A549 (cell line): ENCODE measurements at regions not wholly inside any gene's neighbourhood (a gene's known extent, or its start where the extent isn't known, plus 50 kb on each side); places are given as distances from the start of the nearest gene placed in this dataset.
"Not testable (repeated sequence)": the region's sequence is repeated elsewhere in the genome, so short reads cannot be mapped to it uniquely, and the experiment has no call there.

Source experiments
- CEBPB ChIP-seq, 2 experiments: fragments of >200 bp in 1 of 2; sonication (Bioruptor Twin) in 1 of 2; formaldehyde crosslinking in 1 of 2; IDR thresholded peaks; 2 replicates each; pipeline ENCODE4 v1.6.1; 2012 to 2016
- CTCF ChIP-seq: fragments of >200 bp; sonication (Bioruptor Twin); formaldehyde crosslinking; IDR thresholded peaks from 3 replicates; pipeline ENCODE4 v1.5.1; 2016
- EP300 ChIP-seq, 2 experiments: fragments of >200 bp; sonication (Bioruptor Twin); formaldehyde crosslinking; IDR thresholded peaks; 2 replicates in 1 of 2; 3 replicates in 1 of 2; pipeline ENCODE4 v1.6.1; 2016 to 2017
- ESRRA ChIP-seq: fragments of 150-350 bp; IDR thresholded peaks from 2 replicates; pipeline ENCODE4 v1.6.1; 2014; ENCODE audit warnings: mild to moderate bottlenecking, low read length, borderline replicate concordance
- JUN ChIP-seq, 2 experiments: fragments of >200 bp; sonication (Bioruptor Twin); formaldehyde crosslinking; IDR thresholded peaks; 2 replicates in 1 of 2; 3 replicates in 1 of 2; pipeline ENCODE4 v1.6.1; 2016 to 2017
- KDM1A ChIP-seq: fragments of 200-600 bp; sonication (generic); IDR thresholded peaks from 2 replicates; pipeline ENCODE4 v1.6.1; 2016; ENCODE audit warnings: low read depth, mild to moderate bottlenecking
- MYC ChIP-seq: IDR thresholded peaks from 2 replicates; pipeline ENCODE4 v1.6.1; 2012; ENCODE audit warnings: mild to moderate bottlenecking, inconsistent platforms, low read length, improper control_type of control experiment, borderline replicate concordance
- NR3C1 ChIP-seq: fragments of >200 bp; sonication (Bioruptor Twin); formaldehyde crosslinking; IDR thresholded peaks from 3 replicates; pipeline ENCODE4 v1.6.1; 2017
- POLR2A ChIP-seq: IDR thresholded peaks from 2 replicates; pipeline ENCODE4 v1.6.1; 2012; ENCODE audit warnings: mild to moderate bottlenecking, low read length

GRCh38 chr15:96060591-96060990, 269.9 kb upstream of the NR2F2 start:
- not testable (repeated sequence) for TF ChIP-seq CTCF; EP300 (IDR thresholded peaks at IDR 0.05); POLR2A; NR3C1; CEBPB (IDR thresholded peaks at IDR 0.05); MYC; ESRRA; JUN (IDR thresholded peaks at IDR 0.05); KDM1A
